C4-2B (cell line): ENCODE measurements at regions not wholly inside any gene's neighbourhood (a gene's known extent, or its start where the extent isn't known, plus 50 kb on each side); places are given as distances from the start of the nearest gene placed in this dataset.

Experiments
- H3K27ac ChIP-seq: fragments of 450-650 bp; 2 replicates; pipeline ENCODE4 v1.5.1; 2017
- CTCF ChIP-seq: fragments of 450-650 bp; conservative IDR thresholded peaks from 2 replicates; pipeline ENCODE4 v1.5.1; 2017; ENCODE audit warnings: mild to moderate bottlenecking
- ZFX ChIP-seq: fragments of 450-650 bp; IDR thresholded peaks from 2 replicates; pipeline ENCODE4 v1.6.1; 2017

- no peak for TF ChIP-seq ZFX
- TF ChIP-seq CTCF: no peak
- H3K27ac ChIP-seq: no peak overlapping the region
These were observed 205.3 kb upstream of the CCDC150 start for GRCh38 chr2:196434217-196434616.

GRCh38 chr2:196435189-196435588, 204.3 kb upstream of the CCDC150 start:
- TF ChIP-seq ZFX (no peak), CTCF (no peak)
- no peak overlapping the region for H3K27ac ChIP-seq

- no peak for TF ChIP-seq CTCF
- no peak for TF ChIP-seq ZFX
These were observed 201.9 kb upstream of the CCDC150 start for GRCh38 chr2:196437626-196438025.

GRCh38 chr2:196439760-196440159, 199.8 kb upstream of the CCDC150 start:
- no peak overlapping the region for H3K27ac ChIP-seq
- TF ChIP-seq CTCF: no peak
- TF ChIP-seq ZFX: no peak

More at GRCh38 chr2:196437626-196438025, 201.9 kb upstream of the CCDC150 start:
- H3K27ac ChIP-seq: no peak overlapping the region

- TF ChIP-seq CTCF (no peak), ZFX (no peak)
- no peak overlapping the region for H3K27ac ChIP-seq
These were observed 199.1 kb upstream of the CCDC150 start for GRCh38 chr2:196440413-196440812.

- no peak overlapping the region for H3K27ac ChIP-seq
- TF ChIP-seq CTCF: no peak
- no peak for TF ChIP-seq ZFX
These were observed 198.0 kb upstream of the CCDC150 start for GRCh38 chr2:196441527-196441926.

GRCh38 chr2:196442211-196442610, 197.3 kb upstream of the CCDC150 start:
- TF ChIP-seq CTCF (no peak), ZFX (no peak)
- H3K27ac ChIP-seq: no peak overlapping the region
